AG04450 (cell line): ENCODE measurements at regions not wholly inside any gene's neighbourhood (a gene's known extent, or its start where the extent isn't known, plus 50 kb on each side); places are given as distances from the start of the nearest gene placed in this dataset.

Experiments used
- CTCF ChIA-PET: fragments of 300-600, 350-600 bp; formaldehyde crosslinking; extraction: SDS; loops from one replicate; lab custom pipeline; 2022; ENCODE audit warnings: antibody characterized with exemption, inconsistent platforms; lab: Charles Lee
- POLR2A ChIA-PET: fragments of 350-600 bp; formaldehyde crosslinking; extraction: SDS; loops from one replicate; lab custom pipeline; 2021; ENCODE audit warnings: antibody characterized with exemption, inconsistent platforms; lab: Yijun Ruan, JAX
- DNase-seq: peaks from one replicate; pipeline ENCODE4 v3.0.0-alpha.2; 2011; ENCODE audit warnings: low read depth, low spot score
- H3K27ac ChIP-seq: one replicate; pipeline ENCODE4 v1.5.1; 2012; ENCODE audit warnings: low read depth, low read length, control low read depth
- H3K27me3 ChIP-seq: one replicate; pipeline ENCODE4 v1.6.0; 2012; ENCODE audit warnings: low read length; ENCODE audit not compliant: control insufficient read depth, insufficient read depth
- H3K4me3 ChIP-seq: 2 replicates; pipeline ENCODE4 v1.5.1; 2011; ENCODE audit warnings: mild to moderate bottlenecking, low read depth, low read length, control low read depth
- H3K9me3 ChIP-seq: 2 replicates; pipeline ENCODE4 v1.5.1; 2012; ENCODE audit warnings: low read length; ENCODE audit not compliant: control insufficient read depth, insufficient read depth
- CTCF ChIP-seq: IDR thresholded peaks from 2 replicates; pipeline ENCODE4 v1.5.1; 2011; ENCODE audit warnings: low read depth, low read length, control low read depth, inconsistent platforms

GRCh38 chr16:77579351-77579891, 142.9 kb upstream of the NUDT7 start:
- Histone ChIP-seq H3K27me3 (no peaks in the 10 kb centered on the region), H3K9me3 (no peaks in the 10 kb centered on the region), H3K4me3 (no peak overlapping the region), H3K27ac (no peak overlapping the region)
- no peak for TF ChIP-seq CTCF
- CTCF ChIA-PET = interaction anchor here (1.2 kb wide), 1 partner anchor 343 kb away, joined by 6 read pairs; no protein-coding TSS in a partner anchor
- DNase-seq = no peak
- POLR2A ChIA-PET = no interaction called here

- Histone ChIP-seq H3K27ac (no peak overlapping the region), H3K4me3 (no peak overlapping the region), H3K9me3 (no peaks in the 10 kb centered on the region), H3K27me3 (peaks cover 2% of the 10 kb centered on the region)
- no peak for DNase-seq
- ChIA-PET POLR2A (no interaction called here), CTCF (interaction anchor here (0.9 to 9.1 kb wide), 3 partner anchors 18 to 352 kb away, joined by 3 to 213 read pairs (median 3); no protein-coding TSS in a partner anchor)
- TF ChIP-seq CTCF = no peak
These were observed 140.6 kb upstream of the NUDT7 start for GRCh38 chr16:77581706-77582105.

DNA sequence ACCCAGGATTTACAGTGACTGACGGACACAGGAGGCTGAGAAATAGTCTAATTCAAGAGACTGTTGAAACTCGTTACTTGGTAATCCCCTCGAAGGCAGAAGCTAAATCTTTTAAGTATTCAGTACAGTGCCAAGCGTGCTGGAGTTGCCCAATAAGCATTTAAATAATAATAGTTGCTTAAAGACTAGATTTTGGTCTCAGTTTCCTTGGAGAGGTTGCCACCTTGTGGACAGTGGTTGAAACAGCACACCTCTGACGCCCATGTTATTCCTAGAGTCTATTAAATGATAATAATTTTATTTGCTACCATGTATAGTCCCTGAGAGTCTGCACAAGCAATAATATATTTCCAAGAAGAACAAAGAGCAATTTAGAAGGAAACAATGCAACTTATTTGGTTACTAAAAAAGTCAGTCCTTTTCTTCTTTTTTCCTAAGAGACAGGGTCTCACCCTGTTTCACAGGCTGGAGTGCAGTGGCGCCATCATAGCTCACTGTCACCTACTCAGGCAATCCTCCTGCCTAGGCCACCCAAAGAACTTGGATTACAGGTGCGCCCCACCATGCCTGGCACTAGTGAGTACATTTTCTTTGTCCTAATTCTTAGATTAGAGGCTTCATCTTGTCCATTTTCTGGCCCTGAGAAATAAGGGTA, 138.0 kb upstream of the NUDT7 start:
- CTCF ChIA-PET = interaction anchor here (0.5 to 9.1 kb wide), 38 partner anchors 9 to 515 kb away, joined by 3 to 213 read pairs (median 4); partner anchors contain the start of genes NUDT7 and WWOX
- DNase-seq = peak; percentile 21
- peak; percentile 82 for TF ChIP-seq CTCF
- POLR2A ChIA-PET = no interaction called here
- Histone ChIP-seq H3K4me3 (no peak overlapping the region), H3K27me3 (peaks cover 2% of the 10 kb centered on the region), H3K27ac (no peak overlapping the region), H3K9me3 (no peaks in the 10 kb centered on the region)

DNA sequence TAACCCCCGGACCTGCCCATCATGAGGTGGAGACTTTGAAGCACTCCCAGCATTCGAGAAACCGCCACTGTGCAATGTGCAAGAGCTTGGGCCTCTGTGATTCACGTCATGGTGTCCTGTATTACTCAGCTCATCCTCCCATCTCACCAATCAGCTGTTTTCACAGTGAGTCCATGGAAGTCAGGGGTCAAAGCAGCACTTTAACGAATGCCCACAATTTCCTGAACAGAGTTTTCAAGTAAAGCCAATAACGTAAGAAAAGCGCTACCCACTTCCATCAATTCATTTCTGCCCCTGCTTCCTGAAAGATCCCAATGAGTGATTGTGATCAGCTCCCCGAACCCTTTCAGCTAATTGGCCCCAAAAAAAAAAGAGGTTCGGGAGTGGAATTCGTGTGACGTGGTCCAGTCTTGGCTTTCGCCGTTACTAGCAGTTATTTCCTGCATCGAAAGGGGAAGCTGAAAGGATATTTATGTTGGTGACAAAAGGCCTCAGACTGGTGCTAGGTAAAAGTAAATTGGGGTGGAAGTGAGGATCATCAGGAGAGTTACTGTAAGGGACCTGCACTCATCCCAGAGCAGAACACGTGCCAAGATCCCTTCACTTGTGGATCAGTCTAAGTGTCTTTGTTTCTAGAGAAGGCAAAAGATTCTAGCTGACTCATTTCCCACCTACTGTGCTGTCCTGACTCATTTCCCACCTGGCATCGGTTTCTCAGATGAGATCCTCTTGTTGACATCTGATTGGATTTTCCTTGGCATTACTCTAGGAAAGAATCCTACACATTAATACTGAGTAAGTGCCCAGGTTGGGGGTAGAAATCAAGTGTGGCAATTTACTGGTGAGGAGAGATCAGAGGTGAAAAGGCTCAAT, 136.7 kb upstream of the NUDT7 start:
- Histone ChIP-seq H3K27me3 (peaks cover 2% of the 10 kb centered on the region), H3K27ac (no peak overlapping the region)
- CTCF ChIA-PET = interaction anchor here (0.7 to 9.1 kb wide), 16 partner anchors 9 to 417 kb away, joined by 3 to 213 read pairs (median 5); no protein-coding TSS in a partner anchor

More for the DNA sequence above, 136.7 kb upstream of the NUDT7 start:
- Histone ChIP-seq H3K9me3 (no peaks in the 10 kb centered on the region), H3K4me3 (no peak overlapping the region)
- TF ChIP-seq CTCF = no peak
- no peak for DNase-seq
- POLR2A ChIA-PET = no interaction called here
